Immature natural killer cell (primary cell): ENCODE measurements at regions not wholly inside any gene's neighbourhood (a gene's known extent, or its start where the extent isn't known, plus 50 kb on each side); places are given as distances from the start of the nearest gene placed in this dataset.

Experiments used
- DNase-seq, 3 donors: peaks; one replicate each; pipeline ENCODE4 v3.0.0; 2022; ENCODE audit warnings: mixed read lengths in 1 of 3
- H3K27ac Mint-ChIP-seq, 6 donors: one replicate each; pipeline ENCODE4 v1.8.0; 2020; ENCODE audit warnings: mixed read lengths in 6 of 6, mild to moderate bottlenecking in 5 of 6, inconsistent platforms in 4 of 6, moderate library complexity in 3 of 6
- H3K27me3 Mint-ChIP-seq, 3 donors: one replicate each; pipeline ENCODE4 v1.8.0; 2020 to 2021; ENCODE audit warnings: low read depth in 3 of 3, mild to moderate bottlenecking in 3 of 3, mixed read lengths in 3 of 3, moderate library complexity in 3 of 3, inconsistent platforms in 1 of 3
- H3K36me3 Mint-ChIP-seq, 3 donors: one replicate each; pipeline ENCODE4 v1.8.0; 2020; ENCODE audit warnings: mixed read lengths in 3 of 3, inconsistent platforms in 2 of 3, mild to moderate bottlenecking in 2 of 3
- H3K4me1 Mint-ChIP-seq, 2 donors: one replicate each; pipeline ENCODE4 v1.8.0; 2020; ENCODE audit warnings: inconsistent platforms in 2 of 2, mild to moderate bottlenecking in 2 of 2, mixed read lengths in 2 of 2, moderate library complexity in 1 of 2
- H3K4me3 Mint-ChIP-seq, 5 donors: one replicate each; pipeline ENCODE4 v1.8.0; 2020; ENCODE audit warnings: mild to moderate bottlenecking in 5 of 5, mixed read lengths in 5 of 5, inconsistent platforms in 3 of 5, moderate library complexity in 3 of 5
- H3K9me3 Mint-ChIP-seq, 6 donors: one replicate each; pipeline ENCODE4 v1.8.0; 2020; ENCODE audit warnings: mild to moderate bottlenecking in 6 of 6, mixed read lengths in 6 of 6, inconsistent platforms in 4 of 6, moderate library complexity in 3 of 6

GRCh38 chr3:25025236-25025635, 402.8 kb upstream of the RARB start:
- Mint-ChIP-seq H3K4me1 (no peaks in the 10 kb centered on the region), H3K4me3 (no peak overlapping the region), H3K27me3 (peaks cover 0 to 4% (median 0%) of the 10 kb centered on the region in 3 donors), H3K36me3 (no peaks in the 10 kb centered on the region), H3K9me3 (peaks cover 0 to 4% (median 0%) of the 10 kb centered on the region in 6 donors), H3K27ac (no peak overlapping the region)
- DNase-seq = no peak

- no peak overlapping the region for H3K4me3 Mint-ChIP-seq
- no peaks in the 10 kb centered on the region for H3K36me3 Mint-ChIP-seq
- H3K27me3 Mint-ChIP-seq = peaks cover 0 to 2% (median 0%) of the 10 kb centered on the region in 3 donors
- H3K27ac Mint-ChIP-seq = no peak overlapping the region
- H3K9me3 Mint-ChIP-seq = peaks cover 0 to 1% (median 0%) of the 10 kb centered on the region in 6 donors
- H3K4me1 Mint-ChIP-seq = no peaks in the 10 kb centered on the region
- no peak for DNase-seq
Measured at GRCh38 chr3:25027650-25028049, 400.4 kb upstream of the RARB start.

DNA sequence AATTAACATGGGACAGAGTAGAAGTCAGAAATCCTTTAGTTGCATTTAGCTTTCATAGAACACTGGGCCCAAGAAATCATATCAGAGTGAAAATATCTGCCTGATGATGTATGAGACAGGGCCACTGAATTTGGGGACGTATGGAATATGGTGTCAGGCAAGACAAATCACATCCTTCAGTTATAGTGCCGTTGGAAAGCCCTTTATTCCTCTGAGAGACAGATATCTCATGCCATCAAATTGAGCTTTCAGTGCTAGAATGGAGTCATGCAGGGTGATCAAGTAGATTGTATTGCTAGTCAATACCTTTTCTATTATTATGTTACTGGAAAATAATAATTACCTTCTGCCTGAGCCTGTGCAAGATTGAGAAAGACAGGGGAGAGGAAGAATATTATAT, 398.2 kb upstream of the RARB start:
- H3K27me3 Mint-ChIP-seq = peaks cover 0 to 2% (median 0%) of the 10 kb centered on the region in 3 donors
- no peak overlapping the region for H3K4me3 Mint-ChIP-seq
- H3K27ac Mint-ChIP-seq = no peak overlapping the region
- H3K36me3 Mint-ChIP-seq = no peaks in the 10 kb centered on the region
- DNase-seq = no peak
- H3K9me3 Mint-ChIP-seq = no peaks in the 10 kb centered on the region
- H3K4me1 Mint-ChIP-seq = no peaks in the 10 kb centered on the region

DNA sequence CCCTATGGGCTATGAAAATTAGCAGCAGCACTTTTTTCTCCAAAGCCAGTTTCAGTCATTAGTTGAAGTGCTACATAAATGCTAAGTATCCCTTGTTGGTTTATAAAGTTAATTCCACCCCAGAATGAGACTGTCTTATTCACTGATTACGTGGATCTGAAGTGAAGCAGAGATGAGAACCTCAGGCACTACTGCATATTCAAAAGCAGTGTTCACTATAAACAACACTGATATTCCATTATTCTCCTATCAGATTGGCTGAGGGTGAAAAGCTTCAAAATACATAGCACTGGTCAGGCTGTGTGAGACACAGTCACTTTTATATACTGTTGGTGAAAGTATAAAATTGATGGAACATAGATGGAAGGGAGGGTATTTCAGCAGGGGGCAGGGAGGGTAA, 395.7 kb upstream of the RARB start:
- no peaks in the 10 kb centered on the region for H3K4me1 Mint-ChIP-seq
- H3K4me3 Mint-ChIP-seq = no peak overlapping the region
- no peak for DNase-seq
- H3K9me3 Mint-ChIP-seq = no peaks in the 10 kb centered on the region
- peaks cover 0 to 2% (median 0%) of the 10 kb centered on the region in 3 donors for H3K27me3 Mint-ChIP-seq
- no peaks in the 10 kb centered on the region for H3K36me3 Mint-ChIP-seq
- H3K27ac Mint-ChIP-seq = no peak overlapping the region

- Mint-ChIP-seq H3K27ac (no peak overlapping the region), H3K4me3 (no peak overlapping the region)
- peak in 2 of 3 donors; percentile 14 to 19 for DNase-seq
Measured at GRCh38 chr3:25033407-25034029, 394.5 kb upstream of the RARB start.

DNA sequence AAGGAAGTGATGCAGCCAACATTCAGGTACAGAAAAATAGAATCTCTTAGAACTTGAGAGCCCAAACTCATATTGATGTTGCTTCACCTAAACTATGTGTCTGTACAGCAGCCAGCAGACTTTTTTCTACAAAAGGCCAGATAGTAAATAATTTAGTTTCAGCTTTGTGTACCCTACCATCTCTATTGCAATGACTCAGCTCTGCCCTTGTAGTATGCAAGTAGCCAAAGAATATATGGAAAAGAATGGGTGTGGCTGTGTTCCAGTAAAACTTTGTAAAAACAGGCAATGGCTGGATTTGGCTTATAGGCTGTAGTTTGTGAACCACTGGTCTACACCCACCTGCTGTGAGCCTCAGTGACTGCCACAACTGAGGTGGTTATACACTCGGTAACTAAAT, 392.5 kb upstream of the RARB start:
- H3K27ac Mint-ChIP-seq = no peak overlapping the region
- no peaks in the 10 kb centered on the region for H3K36me3 Mint-ChIP-seq
- no peak overlapping the region for H3K4me3 Mint-ChIP-seq
- H3K4me1 Mint-ChIP-seq = no peaks in the 10 kb centered on the region
- DNase-seq = no peak
- H3K9me3 Mint-ChIP-seq = no peaks in the 10 kb centered on the region
- H3K27me3 Mint-ChIP-seq = peaks cover 2 to 7% (median 2%) of the 10 kb centered on the region in 3 donors

More at GRCh38 chr3:25033407-25034029, 394.5 kb upstream of the RARB start:
- no peaks in the 10 kb centered on the region for H3K36me3 Mint-ChIP-seq
- H3K27me3 Mint-ChIP-seq = peaks cover 1 to 2% (median 2%) of the 10 kb centered on the region in 3 donors
- no peaks in the 10 kb centered on the region for H3K4me1 Mint-ChIP-seq
- H3K9me3 Mint-ChIP-seq = no peaks in the 10 kb centered on the region

GRCh38 chr3:25036633-25037032, 391.4 kb upstream of the RARB start:
- Mint-ChIP-seq H3K27me3 (peaks cover 2 to 8% (median 2%) of the 10 kb centered on the region in 3 donors), H3K4me3 (no peak overlapping the region)

GRCh38 chr3:25037049-25037547, 391.0 kb upstream of the RARB start:
- DNase-seq = no peak
- Mint-ChIP-seq H3K4me3 (no peak overlapping the region), H3K27ac (no peak overlapping the region), H3K4me1 (no peaks in the 10 kb centered on the region), H3K27me3 (peaks cover 2 to 8% (median 2%) of the 10 kb centered on the region in 3 donors), H3K9me3 (no peaks in the 10 kb centered on the region), H3K36me3 (no peaks in the 10 kb centered on the region)

More at GRCh38 chr3:25036633-25037032, 391.4 kb upstream of the RARB start:
- no peaks in the 10 kb centered on the region for H3K36me3 Mint-ChIP-seq
- H3K9me3 Mint-ChIP-seq = no peaks in the 10 kb centered on the region
- no peaks in the 10 kb centered on the region for H3K4me1 Mint-ChIP-seq
- no peak for DNase-seq
- no peak overlapping the region for H3K27ac Mint-ChIP-seq

DNA sequence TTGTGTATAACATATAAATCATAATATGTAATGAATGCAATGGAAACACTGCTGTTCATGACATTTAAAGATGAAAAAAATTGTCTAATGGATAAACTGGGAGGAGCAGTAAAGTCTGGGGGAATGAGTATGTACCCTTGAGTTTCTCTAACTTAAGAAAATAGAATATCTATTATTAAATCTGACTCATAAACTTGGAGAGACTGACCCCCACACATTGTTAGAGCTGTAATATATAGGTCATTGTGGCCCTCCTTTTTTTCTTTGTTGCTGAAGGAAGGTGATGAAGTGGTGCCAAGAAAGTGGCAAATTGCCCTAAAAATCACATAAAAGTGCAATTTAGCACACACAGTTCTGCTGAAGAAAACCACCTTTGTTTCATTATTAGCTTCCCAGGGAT, 389.8 kb upstream of the RARB start:
- no peaks in the 10 kb centered on the region for H3K9me3 Mint-ChIP-seq
- peaks cover 2 to 8% (median 2%) of the 10 kb centered on the region in 3 donors for H3K27me3 Mint-ChIP-seq
- no peaks in the 10 kb centered on the region for H3K36me3 Mint-ChIP-seq
- H3K4me1 Mint-ChIP-seq = no peaks in the 10 kb centered on the region
- no peak overlapping the region for H3K27ac Mint-ChIP-seq
- no peak overlapping the region for H3K4me3 Mint-ChIP-seq
- no peak for DNase-seq

DNA sequence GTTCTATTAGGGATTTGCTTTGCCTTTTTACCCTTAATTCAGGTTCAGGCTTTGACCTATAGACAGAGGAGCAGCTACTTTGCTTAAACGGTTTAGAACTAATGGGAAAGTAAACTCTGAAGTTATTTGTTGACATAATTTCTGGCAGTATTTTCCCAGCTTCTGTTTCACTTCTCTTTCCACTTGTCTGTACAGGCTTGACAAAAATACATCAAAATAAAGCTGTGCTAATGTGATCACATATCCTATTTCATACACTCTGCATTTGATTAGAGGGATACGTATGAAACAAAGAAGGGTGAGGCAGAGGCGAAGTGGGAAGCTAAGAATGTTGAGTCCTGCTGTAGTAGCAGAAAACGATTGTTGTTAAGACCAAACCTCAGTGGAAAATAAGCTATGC, 389.1 kb upstream of the RARB start:
- no peaks in the 10 kb centered on the region for H3K4me1 Mint-ChIP-seq
- H3K4me3 Mint-ChIP-seq = no peak overlapping the region

DNA sequence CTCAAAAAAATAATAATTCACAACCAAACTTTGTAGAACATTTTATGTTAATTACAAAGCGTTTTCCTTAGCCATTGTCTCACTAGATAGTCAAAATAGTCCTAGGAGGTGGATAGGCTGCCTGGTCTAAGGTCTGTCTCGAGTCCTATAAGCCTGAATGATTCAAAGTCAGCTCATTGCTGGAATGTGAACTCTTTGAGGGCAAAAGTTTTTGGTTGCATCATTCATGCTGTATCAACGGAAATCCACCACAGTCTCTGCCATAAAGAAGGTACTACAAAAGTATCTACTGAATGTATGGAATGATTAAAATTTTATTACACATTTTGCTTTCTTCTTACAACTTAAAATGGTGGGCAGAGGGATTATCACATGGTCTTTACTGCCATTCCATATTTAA, 387.3 kb upstream of the RARB start:
- H3K4me1 Mint-ChIP-seq = no peaks in the 10 kb centered on the region
- peaks cover 2 to 8% (median 2%) of the 10 kb centered on the region in 3 donors for H3K27me3 Mint-ChIP-seq
- no peak for DNase-seq
- no peak overlapping the region for H3K27ac Mint-ChIP-seq
- no peak overlapping the region for H3K4me3 Mint-ChIP-seq
- no peaks in the 10 kb centered on the region for H3K9me3 Mint-ChIP-seq
- no peaks in the 10 kb centered on the region for H3K36me3 Mint-ChIP-seq

More for the DNA sequence above, 389.1 kb upstream of the RARB start:
- Mint-ChIP-seq H3K27me3 (peaks cover 2 to 8% (median 2%) of the 10 kb centered on the region in 3 donors), H3K36me3 (no peaks in the 10 kb centered on the region), H3K9me3 (no peaks in the 10 kb centered on the region), H3K27ac (no peak overlapping the region)
- no peak for DNase-seq

GRCh38 chr3:25041871-25042584, 386.0 kb upstream of the RARB start:
- Mint-ChIP-seq H3K36me3 (no peaks in the 10 kb centered on the region), H3K4me1 (no peaks in the 10 kb centered on the region), H3K27ac (no peak overlapping the region), H3K4me3 (no peak overlapping the region), H3K27me3 (peaks cover 2 to 8% (median 2%) of the 10 kb centered on the region in 3 donors), H3K9me3 (no peaks in the 10 kb centered on the region)
- DNase-seq = no peak

DNA sequence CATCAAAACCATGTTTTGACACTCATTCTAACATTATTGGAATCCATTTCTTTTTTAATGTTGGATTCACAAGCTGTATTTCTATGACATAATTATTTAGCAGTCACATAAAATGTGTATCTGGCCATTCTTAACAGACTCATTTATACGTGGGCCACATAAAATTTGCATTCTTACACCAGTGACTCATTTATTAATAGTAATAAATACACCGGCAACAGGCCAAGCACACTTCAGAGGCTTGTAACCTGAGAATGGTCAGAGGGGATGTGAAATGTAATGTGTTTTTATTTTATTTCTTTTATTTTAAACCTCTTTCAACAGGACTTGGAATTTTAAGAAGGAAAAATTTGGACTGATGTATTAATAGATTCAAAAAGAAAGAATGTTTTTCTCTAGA, 384.9 kb upstream of the RARB start:
- H3K4me1 Mint-ChIP-seq = no peaks in the 10 kb centered on the region
- no peak for DNase-seq
- H3K27ac Mint-ChIP-seq = no peak overlapping the region
- H3K9me3 Mint-ChIP-seq = no peaks in the 10 kb centered on the region
- H3K36me3 Mint-ChIP-seq = no peaks in the 10 kb centered on the region
- H3K27me3 Mint-ChIP-seq = peaks cover 2 to 6% (median 5%) of the 10 kb centered on the region in 3 donors
- no peak overlapping the region for H3K4me3 Mint-ChIP-seq

- Mint-ChIP-seq H3K9me3 (no peaks in the 10 kb centered on the region), H3K4me1 (no peaks in the 10 kb centered on the region), H3K36me3 (no peaks in the 10 kb centered on the region), H3K27me3 (peaks cover 2 to 6% (median 2%) of the 10 kb centered on the region in 3 donors), H3K4me3 (no peak overlapping the region), H3K27ac (no peak overlapping the region)
- DNase-seq = no peak
Measured at GRCh38 chr3:25043749-25044148, 384.3 kb upstream of the RARB start.
